Esophagus squamous epithelium (tissue), 5 donors: ENCODE measurements at regions not wholly inside any gene's neighbourhood (a gene's known extent, or its start where the extent isn't known, plus 50 kb on each side); places are given as distances from the start of the nearest gene placed in this dataset.
"Not testable (repeated sequence)": the region's sequence is repeated elsewhere in the genome, so short reads cannot be mapped to it uniquely, and the experiment has no call there.

Source experiments
- DNase-seq: peaks from one replicate; lab custom pipeline; 2025; lab: John Stamatoyannopoulos, UW
- H3K27ac ChIP-seq, 4 donors: fragments of 200-600 bp; sonication (generic); one replicate each; pipeline ENCODE4 v1.5.1; 2016 to 2019; ENCODE audit warnings: mild to moderate bottlenecking in 1 of 4
- H3K27me3 ChIP-seq, 4 donors: fragments of 200-600 bp; sonication (generic); 1 replicate in 3 of 4; 2 replicates in 1 of 4; pipeline versions ENCODE4 v1.5.1 to v1.6.0; 2017 to 2021; ENCODE audit warnings: antibody characterized with exemption in 1 of 4
- H3K36me3 ChIP-seq, 3 donors: fragments of 200-600 bp; sonication (generic); one replicate each; pipeline ENCODE4 v1.5.1; 2016 to 2019
- H3K4me1 ChIP-seq, 3 donors: fragments of 200-600 bp; sonication (generic); one replicate each; pipeline ENCODE4 v1.5.1; 2017 to 2019
- H3K4me3 ChIP-seq, 4 donors: fragments of 200-600 bp; sonication (generic); 1 replicate in 3 of 4; 2 replicates in 1 of 4; pipeline ENCODE4 v1.5.1; 2016 to 2019; ENCODE audit warnings: mild to moderate bottlenecking in 2 of 4, moderate library complexity in 1 of 4
- H3K9me3 ChIP-seq, 3 donors: fragments of 200-600 bp; sonication (generic); one replicate each; pipeline ENCODE4 v1.5.1; 2016 to 2019
- CTCF ChIP-seq, 6 experiments: fragments of 450-650 bp in 4 of 6; fragments of 200-600 bp in 2 of 6; sonication (generic) in 2 of 6; IDR thresholded peaks; one replicate each; pipeline ENCODE4 v1.5.1; 2016 to 2019; ENCODE audit warnings: antibody characterized with exemption in 6 of 6, mild to moderate bottlenecking in 4 of 6, moderate library complexity in 4 of 6
- POLR2A ChIP-seq, 4 donors: fragments of 450-650 bp; IDR thresholded peaks; one replicate each; pipeline ENCODE4 v1.6.1; 2017; ENCODE audit warnings: antibody characterized with exemption in 4 of 4, mild to moderate bottlenecking in 4 of 4, moderate library complexity in 3 of 4
- WGBS, 2 donors: methylation state at CpG; one replicate each; pipeline ENCODE4 v1.1.5; 2018; 5-methylcytosine and 5-hydroxymethylcytosine counted together
- intact Hi-C: fragments of 100-400 bp; cut with DNase I; formaldehyde crosslinking; loops from one replicate; pipeline ENCODE4 v1.15.0; 2022
- donor health status: DM: yes; HTN: yes; CAD: no.

GRCh38 chr2:121066526-121066925 is 218.5 kb downstream of the TFCP2L1 start:
- WGBS, 2 donors = 82 to 84% methylated on average over 6 of the region's 6 CpGs
- Histone ChIP-seq H3K4me3 (no peak overlapping the region), H3K27me3 (peaks cover 0 to 94% (median 0%) of the 10 kb centered on the region in 4 donors), H3K27ac (no peak overlapping the region), H3K9me3 (no peaks in the 10 kb centered on the region), H3K36me3 (no peaks in the 10 kb centered on the region), H3K4me1 (peaks cover 0 to 5% (median 0%) of the 10 kb centered on the region in 3 donors)
- intact Hi-C loops = no loop called here
- DNase-seq = no peak
- no peak for TF ChIP-seq POLR2A (IDR thresholded peaks at IDR 0.05)
- no peak for TF ChIP-seq CTCF (IDR thresholded peaks at IDR 0.05)

- no peak overlapping the region for H3K27ac ChIP-seq
- H3K36me3 ChIP-seq = no peaks in the 10 kb centered on the region
- intact Hi-C loops = no loop called here
- no peak for DNase-seq
- peaks cover 0 to 91% (median 0%) of the 10 kb centered on the region in 4 donors for H3K27me3 ChIP-seq
- H3K9me3 ChIP-seq = no peaks in the 10 kb centered on the region
- H3K4me3 ChIP-seq = no peak overlapping the region
- WGBS, 2 donors = 42 to 50% methylated on average over 1 to 4 of the region's 7 CpGs
- H3K4me1 ChIP-seq = peaks cover 0 to 5% (median 0%) of the 10 kb centered on the region in 3 donors
- no peak for TF ChIP-seq POLR2A (IDR thresholded peaks at IDR 0.05)
- no peak for TF ChIP-seq CTCF (IDR thresholded peaks at IDR 0.05)
Measured at GRCh38 chr2:121068851-121069250, 216.2 kb downstream of the TFCP2L1 start.

- intact Hi-C loops = no loop called here
- 55 to 73% methylated on average over 10 to 15 of the region's 18 CpGs for WGBS, 2 donors
- peaks cover 0 to 8% (median 4%) of the 10 kb centered on the region in 3 donors for H3K4me1 ChIP-seq
- TF ChIP-seq POLR2A (IDR thresholded peaks at IDR 0.05) (no peak), CTCF (IDR thresholded peaks at IDR 0.05) (no peak)
- H3K27ac ChIP-seq = no peak overlapping the region
- no peaks in the 10 kb centered on the region for H3K9me3 ChIP-seq
- DNase-seq = no peak
- no peaks in the 10 kb centered on the region for H3K36me3 ChIP-seq
- peaks cover 0 to 91% (median 0%) of the 10 kb centered on the region in 4 donors for H3K27me3 ChIP-seq
- H3K4me3 ChIP-seq = no peak overlapping the region
Measured at GRCh38 chr2:121069434-121069969, 215.5 kb downstream of the TFCP2L1 start.

- not testable (repeated sequence) for H3K36me3 ChIP-seq, DNase-seq, H3K9me3 ChIP-seq, H3K27ac ChIP-seq, H3K4me3 ChIP-seq
- H3K27me3 ChIP-seq = peaks cover 0 to 92% (median 0%) of the 10 kb centered on the region in 4 donors
- intact Hi-C loops = loop anchor here (5.0 kb wide), 1 partner anchor 373 kb away; no protein-coding TSS in a partner anchor
- WGBS, 2 donors = 86 to 92% methylated on average over 7 to 8 of the region's 11 CpGs
- peaks cover 0 to 13% (median 8%) of the 10 kb centered on the region in 3 donors for H3K4me1 ChIP-seq
Measured at GRCh38 chr2:121070061-121070460, 214.9 kb downstream of the TFCP2L1 start.

GRCh38 chr2:121071034-121071504 is 213.9 kb downstream of the TFCP2L1 start:
- no peaks in the 10 kb centered on the region for H3K9me3 ChIP-seq
- intact Hi-C loops = loop anchor here (5.0 kb wide), 1 partner anchor 374 kb away; no protein-coding TSS in a partner anchor
- no peak overlapping the region for H3K4me3 ChIP-seq
- H3K27me3 ChIP-seq = peaks cover 0 to 92% (median 0%) of the 10 kb centered on the region in 4 donors
- TF ChIP-seq CTCF (IDR thresholded peaks at IDR 0.05) (peak; percentile 81 to 94 (median 89)), POLR2A (IDR thresholded peaks at IDR 0.05) (no peak)
- H3K4me1 ChIP-seq = peaks cover 0 to 24% (median 17%) of the 10 kb centered on the region in 3 donors
- H3K36me3 ChIP-seq = no peaks in the 10 kb centered on the region
- 0 to 4% methylated on average over 5 to 13 of the region's 14 CpGs for WGBS, 2 donors
- H3K27ac ChIP-seq = no peak overlapping the region
- DNase-seq = no peak
